ENCODE measurements at regions not wholly inside any gene's neighbourhood (a gene's known extent, or its start where the extent isn't known, plus 50 kb on each side); places are given as distances from the start of the nearest gene placed in this dataset.

GRCh38 chr22:49097171-49097925 lies 730.3 kb downstream of the BRD1 start:
- no peak for DNase-seq

GRCh38 chr22:49096476-49096875 lies 731.2 kb downstream of the BRD1 start:
- no peak for DNase-seq

- no peak for DNase-seq
Measured at GRCh38 chr22:49095366-49095765, 732.3 kb downstream of the BRD1 start.

GRCh38 chr22:49094858-49095257 lies 732.8 kb downstream of the BRD1 start:
- no peak for DNase-seq

- no peak for DNase-seq
Measured at GRCh38 chr22:49094151-49094550, 733.5 kb downstream of the BRD1 start.

- DNase-seq, result no peak
Measured at GRCh38 chr22:49093192-49093880, 734.3 kb downstream of the BRD1 start.

GRCh38 chr22:49092716-49093115 lies 735.0 kb downstream of the BRD1 start:
- peak; percentile 15 for DNase-seq

GRCh38 chr22:49091917-49092545 lies 735.6 kb downstream of the BRD1 start:
- no peak for DNase-seq

- DNase-seq, result no peak
Measured at GRCh38 chr22:49091451-49091850, 736.2 kb downstream of the BRD1 start.

- DNase-seq, result no peak
Measured at GRCh38 chr22:49090853-49091135, 736.9 kb downstream of the BRD1 start.

GRCh38 chr22:49090061-49090852 lies 737.4 kb downstream of the BRD1 start:
- no peak for DNase-seq

GRCh38 chr22:49088801-49089791 lies 738.6 kb downstream of the BRD1 start:
- DNase-seq, result no peak

- DNase-seq, result no peak
Measured at GRCh38 chr22:49087716-49088601, 739.7 kb downstream of the BRD1 start.

- no peak for DNase-seq
Measured at GRCh38 chr22:49087198-49087597, 740.5 kb downstream of the BRD1 start.

- no peak for DNase-seq
Measured at GRCh38 chr22:49086606-49087157, 741.0 kb downstream of the BRD1 start.

GRCh38 chr22:49086181-49086580 lies 741.5 kb downstream of the BRD1 start:
- no peak for DNase-seq

- DNase-seq, result no peak
Measured at GRCh38 chr22:49084206-49084605, 743.5 kb downstream of the BRD1 start.

- no peak for DNase-seq
Measured at GRCh38 chr22:49083607-49084006, 744.1 kb downstream of the BRD1 start.

- DNase-seq, result no peak
Measured at GRCh38 chr22:49082451-49082850, 745.2 kb downstream of the BRD1 start.

- DNase-seq, result no peak
Measured at GRCh38 chr22:49081926-49082325, 745.7 kb downstream of the BRD1 start.

GRCh38 chr22:49081261-49081666 lies 746.4 kb downstream of the BRD1 start:
- DNase-seq, result no peak

Data from hematopoietic multipotent progenitor cell treated with erythropoietin and hydrocortisone succinate and interleukin-3 and kit ligand, for 6 days (in vitro differentiated cells).